HG03135 (cell line): ENCODE measurements at regions not wholly inside any gene's neighbourhood (a gene's known extent, or its start where the extent isn't known, plus 50 kb on each side); places are given as distances from the start of the nearest gene placed in this dataset.
"Not testable (repeated sequence)": the region's sequence is repeated elsewhere in the genome, so short reads cannot be mapped to it uniquely, and the experiment has no call there.

Experiments used
- ATAC-seq: cut with Tn5 transposase; IDR thresholded peaks from one replicate; pipeline ENCODE4 v1.9.1; 2021; ENCODE audit warnings: mild to moderate bottlenecking, moderate library complexity; ENCODE audit not compliant: unreplicated experiment

GRCh38 chr10:81200801-81201200, 663.1 kb downstream of the SH2D4B start:
- ATAC-seq = no peak

GRCh38 chr10:81207359-81207758, 667.6 kb upstream of the NRG3 start:
- ATAC-seq = not testable (repeated sequence)

- no peak for ATAC-seq
Measured at GRCh38 chr10:81213370-81213769, 661.6 kb upstream of the NRG3 start.

GRCh38 chr10:81215498-81215897, 659.5 kb upstream of the NRG3 start:
- ATAC-seq = no peak

- ATAC-seq = no peak
Measured at GRCh38 chr10:81216949-81217348, 658.0 kb upstream of the NRG3 start.

DNA sequence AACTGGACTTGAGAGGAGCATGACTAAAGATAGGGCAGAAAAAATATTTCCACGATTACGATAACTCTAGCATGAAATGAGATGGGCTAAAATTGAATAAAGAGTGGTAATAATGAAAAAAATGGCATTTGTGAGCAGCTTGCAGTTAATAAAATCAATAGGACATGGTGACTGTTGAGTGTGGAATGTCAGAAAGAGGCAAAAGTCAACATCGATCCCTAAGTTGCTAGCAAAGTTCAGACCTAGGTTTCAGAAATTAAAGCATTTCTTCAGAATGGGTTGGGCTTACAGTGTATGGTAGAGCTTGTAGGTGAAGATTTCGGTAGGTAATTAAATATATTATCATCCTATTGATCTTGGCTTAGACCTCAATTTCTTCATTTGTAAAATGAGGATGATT, 656.7 kb upstream of the NRG3 start:
- ATAC-seq = no peak

GRCh38 chr10:81219758-81220157, 655.2 kb upstream of the NRG3 start:
- ATAC-seq = no peak

DNA sequence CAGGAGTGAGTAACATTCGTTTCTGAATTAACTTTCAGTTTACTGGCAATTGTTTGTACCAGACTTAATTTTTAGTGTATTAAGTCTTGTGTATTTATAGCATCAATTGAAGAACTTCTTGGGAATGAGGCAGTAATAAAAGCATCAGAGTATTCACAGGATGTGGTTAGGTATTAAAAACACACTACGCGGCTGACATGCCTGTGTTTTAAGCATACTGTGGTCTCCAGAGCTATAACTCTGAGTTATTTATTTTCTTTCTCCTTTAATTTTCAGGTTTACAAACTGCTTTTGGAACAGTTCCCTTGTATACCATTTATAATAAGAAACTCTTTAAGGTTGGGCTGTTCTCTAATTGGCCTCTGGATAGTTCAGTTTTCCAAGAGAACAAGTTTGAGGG, 626.1 kb upstream of the NRG3 start:
- no peak for ATAC-seq

DNA sequence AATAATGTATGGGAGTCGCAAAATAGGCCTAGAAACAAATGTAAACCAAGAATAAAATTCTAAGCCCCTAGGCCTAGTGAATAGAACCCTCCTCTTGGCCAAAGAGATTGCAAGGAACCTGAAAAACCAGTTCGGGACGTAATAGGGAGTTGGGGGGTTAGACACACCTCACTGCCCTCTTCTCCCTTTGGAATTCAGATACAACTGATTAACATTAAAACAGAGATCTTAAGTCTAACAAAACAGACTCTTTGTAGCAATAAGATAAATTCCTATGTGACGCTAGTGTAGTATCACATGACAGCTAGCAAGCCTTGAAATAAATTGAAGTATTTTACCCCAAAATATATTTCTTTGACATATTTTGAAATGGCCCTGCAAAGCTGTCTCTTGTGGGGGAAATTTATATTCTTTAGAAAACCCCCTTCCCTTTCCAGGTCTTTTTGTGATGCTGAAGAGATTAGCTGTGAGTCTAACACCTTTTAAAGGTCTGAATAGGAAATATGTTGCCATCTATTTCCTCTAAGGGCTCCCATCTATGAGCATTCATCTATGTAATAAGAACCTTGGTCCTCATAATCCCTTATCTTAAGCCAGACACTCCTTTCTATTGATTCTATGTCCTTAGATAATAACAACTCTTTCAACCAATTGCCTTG, 623.4 kb upstream of the NRG3 start:
- ATAC-seq = no peak

DNA sequence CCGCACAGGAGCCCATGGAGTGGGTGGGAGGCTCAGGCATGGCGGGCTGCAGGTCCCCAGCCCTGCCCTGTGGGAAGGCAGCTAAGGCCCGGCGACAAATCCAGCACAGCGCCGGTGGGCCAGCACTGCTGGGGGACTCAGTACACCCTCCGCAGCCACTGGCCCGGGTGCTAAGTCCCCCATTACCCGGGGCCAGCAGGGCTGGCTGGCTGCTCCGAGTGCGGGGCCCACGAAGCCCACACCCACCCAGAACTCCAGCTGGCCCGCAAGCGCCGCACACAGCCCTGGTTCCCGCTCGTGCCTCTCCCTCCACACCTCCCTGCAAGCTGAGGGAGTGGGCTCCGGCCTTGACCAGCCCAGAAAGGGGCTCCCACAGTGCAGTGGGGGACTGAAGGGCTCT, 610.0 kb upstream of the NRG3 start:
- not testable (repeated sequence) for ATAC-seq

DNA sequence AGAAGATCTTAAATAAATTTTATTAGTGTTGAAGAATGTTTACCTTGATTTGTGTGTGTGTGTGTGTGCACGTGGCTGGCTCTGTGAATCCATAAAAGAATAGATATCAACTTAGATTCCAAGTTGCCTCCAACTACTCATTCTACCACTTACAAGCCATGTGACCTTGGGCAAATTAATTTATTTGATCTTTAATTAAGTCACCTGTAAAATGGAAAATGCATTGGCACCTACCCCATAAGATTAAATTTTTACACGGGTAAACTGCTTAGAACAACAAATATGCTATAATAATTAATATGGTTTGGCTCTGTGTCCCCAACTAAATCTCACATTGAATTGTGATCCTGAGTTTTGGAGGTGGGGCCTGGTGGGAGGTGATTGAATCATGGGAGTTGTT, 604.9 kb upstream of the NRG3 start:
- no peak for ATAC-seq

- no peak for ATAC-seq
Measured at GRCh38 chr10:81280497-81281479, 594.2 kb upstream of the NRG3 start.

DNA sequence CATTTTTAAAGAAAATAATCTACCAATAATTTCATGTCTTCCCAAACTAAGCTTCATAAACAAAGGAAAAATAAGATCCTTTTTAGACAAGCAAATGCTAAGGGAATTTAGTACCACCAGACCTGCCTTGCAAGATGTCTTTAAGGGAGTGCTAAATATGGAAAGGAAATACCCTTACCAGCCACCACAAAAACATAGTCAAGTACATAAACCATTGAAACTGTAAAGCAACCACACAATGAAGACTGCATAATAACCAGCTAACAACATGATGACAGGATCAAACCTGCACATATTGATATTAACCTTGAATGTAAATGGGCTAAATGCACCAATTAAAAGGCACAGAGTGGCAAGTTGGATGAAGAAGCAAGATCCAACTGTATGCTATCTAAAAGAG, 586.5 kb upstream of the NRG3 start:
- ATAC-seq = no peak

- ATAC-seq = no peak
Measured at GRCh38 chr10:81297292-81297691, 577.7 kb upstream of the NRG3 start.

DNA sequence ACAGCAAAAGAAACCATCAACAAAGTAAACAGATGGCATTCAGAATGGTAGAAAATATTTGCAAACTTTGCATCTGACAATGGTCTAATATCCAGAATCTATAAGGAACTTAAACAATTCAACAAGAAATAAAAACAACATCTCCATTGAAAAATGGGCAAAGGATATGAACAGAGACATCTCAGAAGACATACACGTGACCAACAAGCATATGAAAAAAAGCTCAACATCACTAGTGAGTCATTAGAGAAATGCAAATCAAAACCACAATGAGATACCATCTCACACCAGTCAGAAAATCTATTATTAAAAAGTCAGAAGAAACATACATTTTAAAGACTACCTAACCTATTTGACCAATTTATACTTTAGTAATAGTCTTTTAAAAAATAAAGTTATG, 571.3 kb upstream of the NRG3 start:
- ATAC-seq = no peak

DNA sequence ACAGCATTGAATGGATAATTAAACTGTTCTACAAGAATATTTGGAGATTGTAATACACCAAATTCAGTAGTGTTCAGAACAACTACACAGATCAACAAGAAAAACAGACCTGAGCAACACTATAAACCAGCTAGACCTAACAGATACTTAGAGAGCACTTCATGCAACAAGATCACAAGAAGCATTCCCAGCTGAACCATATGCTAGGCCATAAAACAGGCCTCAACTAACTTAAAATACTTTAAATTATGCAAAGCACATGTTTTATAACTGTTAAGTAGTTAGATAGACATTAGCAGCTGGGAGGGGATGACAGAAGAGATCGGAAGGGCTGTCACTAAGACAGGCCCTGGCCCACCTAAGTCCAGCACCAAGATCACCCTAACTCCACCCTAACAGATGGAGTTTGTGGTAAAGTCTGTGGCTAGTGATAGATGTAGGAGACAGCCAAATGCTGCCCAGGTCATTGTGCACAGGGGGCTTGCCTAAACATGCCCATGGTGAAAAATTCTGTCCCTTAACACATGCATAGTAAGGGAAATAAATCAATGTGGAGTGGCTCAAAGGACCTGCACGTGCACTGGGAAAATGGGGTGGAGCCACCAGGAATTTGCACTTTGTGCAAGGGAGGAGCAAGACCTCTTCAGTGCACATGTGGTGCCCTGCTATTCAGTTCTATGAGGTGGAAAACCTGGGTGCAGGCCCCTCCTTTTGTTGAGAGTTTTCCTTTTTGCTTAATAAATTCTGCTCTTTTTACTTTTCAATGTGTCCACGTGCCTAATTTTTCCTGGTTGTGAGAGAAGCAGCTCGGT, 567.8 kb upstream of the NRG3 start:
- no peak for ATAC-seq

DNA sequence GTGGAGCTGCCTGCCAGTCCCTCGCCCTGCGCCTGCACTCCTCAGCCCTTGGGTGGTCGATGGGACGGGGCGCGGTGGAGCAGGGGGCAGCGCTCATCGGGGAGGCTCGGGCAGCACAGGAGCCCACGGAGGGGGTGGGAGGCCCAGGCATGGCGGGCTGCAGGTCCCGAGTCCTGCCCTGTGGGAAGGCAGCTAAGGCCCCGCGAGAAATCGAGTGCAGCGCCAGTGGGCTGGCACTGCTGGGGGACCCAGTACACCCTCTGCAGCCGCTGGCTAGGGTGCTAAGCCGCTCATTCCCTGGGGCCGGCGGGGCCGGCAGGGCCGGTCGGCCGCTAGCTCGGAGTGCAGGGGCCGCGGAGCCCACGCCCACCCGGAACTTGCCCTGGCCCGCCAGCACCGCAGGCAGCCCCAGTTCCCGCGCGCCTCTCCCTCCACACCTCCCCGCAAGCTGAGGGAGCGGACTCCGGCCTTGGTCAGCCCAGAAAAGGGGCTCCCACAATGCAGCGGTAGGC, 565.9 kb upstream of the NRG3 start:
- ATAC-seq = no peak

GRCh38 chr10:81314471-81314870, 560.5 kb upstream of the NRG3 start:
- ATAC-seq = no peak

GRCh38 chr10:81315026-81315425, 560.0 kb upstream of the NRG3 start:
- ATAC-seq = no peak

GRCh38 chr10:81348003-81348402, 527.0 kb upstream of the NRG3 start:
- ATAC-seq = no peak

DNA sequence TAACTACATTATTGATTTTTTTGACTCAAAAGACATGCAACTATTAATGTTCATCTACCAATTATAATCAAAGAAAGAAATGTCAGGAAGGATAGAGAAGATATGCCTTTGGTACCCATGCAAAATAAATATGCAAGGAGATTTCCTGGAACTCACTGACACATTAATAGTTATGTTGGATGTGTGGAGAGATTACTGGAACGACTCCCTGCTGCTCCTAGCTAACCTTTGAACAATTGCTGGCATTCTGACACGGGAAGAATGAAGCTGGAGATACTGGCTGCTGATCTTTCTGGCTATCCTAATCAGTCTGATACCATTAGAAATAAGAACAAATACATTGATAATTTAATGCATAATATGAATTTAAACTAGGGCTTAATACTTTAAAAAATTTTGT, 507.9 kb upstream of the NRG3 start:
- ATAC-seq = no peak
